NCI-H526 treated with DMSO at 0.1 percent for 48 hours (cell line): ENCODE measurements at regions not wholly inside any gene's neighbourhood (a gene's known extent, or its start where the extent isn't known, plus 50 kb on each side); places are given as distances from the start of the nearest gene placed in this dataset.
"Not testable (repeated sequence)": the region's sequence is repeated elsewhere in the genome, so short reads cannot be mapped to it uniquely, and the experiment has no call there.

Experiments used
- DNase-seq: peaks from one replicate; lab custom pipeline; 2025; lab: John Stamatoyannopoulos, UW

DNA sequence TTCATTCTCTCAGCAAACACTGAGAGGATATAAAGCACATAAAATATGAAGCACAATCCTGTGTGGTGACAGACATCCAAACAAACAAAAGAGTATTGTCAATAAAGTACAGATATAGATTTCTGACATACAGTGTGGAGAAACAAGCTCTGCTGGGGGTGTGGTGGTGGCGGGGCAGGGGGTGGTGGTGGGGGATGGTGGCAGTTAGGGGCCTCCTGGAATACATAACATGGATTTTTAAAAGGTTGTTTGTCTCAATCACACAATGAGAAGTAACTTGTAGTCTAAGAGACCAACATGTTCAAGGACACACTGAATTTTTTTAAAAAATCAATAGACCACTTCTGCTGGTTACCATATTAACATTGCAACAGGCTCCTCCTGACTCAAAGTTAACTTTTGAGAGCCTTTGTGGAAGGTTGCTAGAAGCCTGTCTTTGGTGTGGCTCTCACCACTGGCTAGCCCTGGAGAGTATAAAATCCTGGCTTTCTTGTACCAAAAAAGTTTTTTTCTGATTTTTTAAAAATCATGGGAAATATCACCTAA lies 1197.4 kb downstream of the SUCLG1 start:
- no peak for DNase-seq

DNA sequence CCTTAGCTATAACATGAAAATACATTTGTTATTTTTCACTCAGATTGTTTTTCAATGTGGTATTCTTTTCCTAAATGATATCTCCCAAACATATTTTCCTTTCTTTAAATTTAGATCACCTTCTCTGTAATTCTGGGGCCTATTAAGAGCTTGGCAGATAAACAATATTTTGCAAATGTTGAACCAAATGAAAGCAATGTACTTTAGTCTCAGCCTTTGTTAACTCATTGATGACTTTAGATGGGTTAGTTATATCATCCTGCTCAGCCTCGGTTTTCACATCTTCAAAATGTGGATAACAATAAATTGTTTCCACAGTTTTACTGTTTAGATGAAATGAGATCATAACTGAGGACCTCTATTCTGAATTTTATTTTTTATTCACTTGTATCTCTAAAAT lies 1205.2 kb downstream of the SUCLG1 start:
- DNase-seq = no peak

DNA sequence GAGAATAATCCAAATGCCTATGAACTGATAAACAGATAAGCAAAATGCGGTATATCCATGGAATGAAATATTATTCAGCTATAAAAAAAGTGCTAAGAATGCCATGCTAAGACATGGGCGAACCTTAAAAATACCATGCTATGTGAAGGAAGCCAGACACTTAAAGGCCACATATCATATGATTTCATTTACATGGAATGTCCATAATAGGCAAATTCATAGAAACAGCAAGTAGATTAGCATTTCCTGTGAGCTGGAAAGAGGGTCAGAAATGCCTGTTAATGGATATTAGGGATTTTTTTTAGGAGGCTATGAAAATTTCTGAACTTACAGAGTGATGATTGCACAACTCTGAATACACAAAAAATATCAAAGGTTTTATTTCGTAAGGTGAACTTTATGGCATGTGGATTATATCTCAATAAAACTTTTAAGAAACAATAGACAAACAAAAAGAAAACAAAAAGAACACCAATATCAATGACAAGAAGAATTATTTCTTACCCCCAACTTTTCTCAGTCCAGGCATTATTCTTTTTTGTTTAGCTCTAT lies 1207.7 kb downstream of the SUCLG1 start:
- DNase-seq = no peak

DNA sequence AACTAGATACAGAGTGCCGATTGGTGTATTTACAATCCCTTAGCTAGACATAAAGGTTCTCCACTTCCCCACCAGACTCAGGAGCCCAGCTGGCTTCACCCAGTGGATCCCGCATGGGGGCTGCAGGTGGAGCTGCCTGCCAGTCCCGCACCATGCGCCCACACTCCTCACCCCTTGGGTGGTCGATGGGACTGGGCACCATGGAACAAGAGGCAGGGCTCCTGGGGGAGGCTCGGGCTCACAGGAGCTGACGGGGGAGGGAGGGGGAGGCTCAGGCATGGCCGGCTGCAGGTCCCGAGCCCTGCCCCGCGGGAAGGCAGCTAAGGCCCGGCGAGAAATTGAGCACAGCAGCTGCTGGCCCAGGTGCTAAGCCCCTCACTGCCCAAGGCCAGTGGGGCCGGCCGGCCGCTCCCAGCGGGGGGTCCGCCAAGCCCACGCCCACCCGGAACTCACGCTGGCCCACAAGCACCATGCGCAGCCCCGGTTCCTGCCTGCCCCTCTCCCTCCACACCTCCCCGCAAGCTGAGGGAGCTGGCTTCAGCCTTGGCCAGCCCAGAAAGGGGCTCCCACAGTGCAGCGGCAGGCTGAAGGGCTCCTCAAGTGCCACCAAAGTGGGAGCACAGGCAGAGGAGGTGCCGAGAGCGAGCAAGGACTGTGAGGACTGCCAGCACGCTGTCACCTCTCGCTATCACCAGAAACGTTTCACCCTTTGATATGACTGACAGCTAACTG lies 1213.1 kb downstream of the SUCLG1 start:
- DNase-seq = not testable (repeated sequence)

DNA sequence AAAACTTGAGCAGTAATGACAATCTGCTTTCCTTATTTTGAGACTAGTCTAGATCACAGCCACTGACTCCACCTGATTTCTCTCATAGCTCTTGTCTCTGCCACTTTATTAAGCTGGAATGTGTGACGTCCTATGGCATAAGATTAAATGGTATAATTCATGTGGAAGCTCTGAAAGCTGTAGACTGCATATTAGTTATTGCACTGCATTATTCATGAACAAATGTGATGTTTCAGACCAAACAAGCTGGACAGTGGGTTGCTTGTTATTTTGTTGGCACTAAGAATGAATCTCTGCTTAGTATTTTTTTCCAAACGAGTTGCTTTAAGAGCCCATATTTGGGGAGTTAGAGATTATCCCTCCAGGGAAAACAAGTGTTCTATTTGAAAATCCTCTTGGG lies 1218.5 kb downstream of the SUCLG1 start:
- no peak for DNase-seq

DNA sequence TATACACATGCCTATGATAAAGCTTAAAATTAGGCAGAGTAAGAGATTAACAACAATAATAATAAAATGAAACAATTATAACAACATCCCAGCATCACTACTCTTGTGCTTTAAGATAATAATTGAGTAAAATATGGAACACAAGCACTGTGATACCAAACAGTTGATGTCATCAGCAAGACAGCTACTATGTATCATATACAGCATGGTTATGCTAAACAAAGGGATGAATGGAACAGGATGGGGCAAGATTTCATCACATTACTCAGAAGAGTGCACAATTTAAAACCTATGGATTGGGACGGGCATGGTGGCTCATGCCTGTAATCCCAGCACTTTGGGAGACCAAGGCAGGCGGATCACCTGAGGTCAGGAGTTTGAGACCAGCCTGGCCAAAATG lies 1221.0 kb downstream of the SUCLG1 start:
- no peak for DNase-seq

DNA sequence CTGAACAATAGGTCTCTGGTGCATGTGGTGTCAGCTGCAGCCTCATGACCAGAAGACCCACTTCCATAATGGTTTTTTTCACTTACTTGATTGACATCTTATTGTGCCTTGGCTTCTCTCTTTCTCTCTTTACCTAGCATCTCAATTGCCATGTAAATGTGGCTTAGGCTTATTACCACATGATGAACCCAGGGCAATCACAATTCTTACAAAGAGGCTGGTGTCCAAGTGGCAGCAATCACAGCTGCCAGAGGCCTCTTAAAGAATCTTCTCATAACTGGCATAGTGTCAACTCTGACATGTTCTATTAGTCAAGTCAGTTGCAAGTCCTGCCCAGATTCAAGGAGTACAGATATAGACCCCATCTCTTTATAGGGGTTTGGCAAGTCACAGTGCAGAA lies 1224.8 kb downstream of the SUCLG1 start:
- DNase-seq = no peak

DNA sequence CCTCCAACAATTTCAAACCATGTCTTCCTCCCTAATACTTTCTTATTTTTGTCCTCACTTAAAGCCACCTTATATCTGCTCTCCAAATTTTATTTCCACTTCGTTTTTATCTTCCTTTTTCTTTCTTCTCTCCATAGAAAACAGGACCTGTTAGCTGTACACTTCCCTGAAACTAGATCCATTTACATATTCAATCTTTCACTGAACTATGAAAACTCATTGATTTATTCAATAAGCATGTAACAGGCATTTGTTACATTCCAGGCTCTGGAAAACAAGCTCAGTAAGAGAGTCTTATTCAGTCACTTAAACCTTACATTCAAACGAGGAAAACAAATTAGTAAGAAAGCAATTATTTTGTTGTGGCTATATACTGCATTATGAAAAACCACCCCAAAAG lies 1225.3 kb downstream of the SUCLG1 start:
- no peak for DNase-seq

DNA sequence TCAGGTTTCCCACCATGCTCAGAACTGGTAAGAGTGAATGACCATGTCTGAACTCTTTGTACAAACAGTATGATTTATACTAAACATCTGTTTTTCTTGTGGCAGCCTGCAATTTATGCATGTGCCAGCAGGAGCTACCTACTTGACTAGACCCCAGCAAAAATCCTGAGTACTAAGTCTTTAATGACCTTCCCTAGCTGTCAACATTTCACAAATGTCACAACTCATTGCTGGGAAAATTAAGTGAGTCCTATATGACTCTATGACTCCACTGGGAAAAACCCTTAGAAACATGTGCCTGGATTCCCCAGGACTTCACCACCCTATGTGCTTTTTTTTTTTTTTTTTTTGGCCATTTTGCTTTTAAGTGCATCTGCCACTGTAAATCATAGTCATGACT lies 1225.8 kb downstream of the SUCLG1 start:
- no peak for DNase-seq

DNA sequence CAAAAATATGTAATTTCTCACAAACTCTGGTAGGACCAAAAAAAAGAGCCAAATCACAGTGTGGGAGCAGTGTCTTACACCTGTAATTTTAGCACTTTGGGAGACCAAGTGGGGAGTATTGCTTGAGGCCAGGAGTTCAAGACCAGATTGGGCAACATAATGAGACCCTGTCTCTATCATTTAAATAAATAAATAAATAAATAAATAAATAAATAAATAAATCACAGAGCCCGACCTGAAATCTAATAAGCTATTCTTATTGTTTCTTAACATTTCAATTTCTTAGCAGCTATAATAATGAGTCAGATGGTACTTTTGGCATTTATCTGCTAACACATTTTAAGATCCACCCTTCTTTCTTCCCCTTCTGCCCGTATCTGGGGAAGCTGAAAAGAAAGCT lies 1229.6 kb downstream of the SUCLG1 start:
- no peak for DNase-seq

DNA sequence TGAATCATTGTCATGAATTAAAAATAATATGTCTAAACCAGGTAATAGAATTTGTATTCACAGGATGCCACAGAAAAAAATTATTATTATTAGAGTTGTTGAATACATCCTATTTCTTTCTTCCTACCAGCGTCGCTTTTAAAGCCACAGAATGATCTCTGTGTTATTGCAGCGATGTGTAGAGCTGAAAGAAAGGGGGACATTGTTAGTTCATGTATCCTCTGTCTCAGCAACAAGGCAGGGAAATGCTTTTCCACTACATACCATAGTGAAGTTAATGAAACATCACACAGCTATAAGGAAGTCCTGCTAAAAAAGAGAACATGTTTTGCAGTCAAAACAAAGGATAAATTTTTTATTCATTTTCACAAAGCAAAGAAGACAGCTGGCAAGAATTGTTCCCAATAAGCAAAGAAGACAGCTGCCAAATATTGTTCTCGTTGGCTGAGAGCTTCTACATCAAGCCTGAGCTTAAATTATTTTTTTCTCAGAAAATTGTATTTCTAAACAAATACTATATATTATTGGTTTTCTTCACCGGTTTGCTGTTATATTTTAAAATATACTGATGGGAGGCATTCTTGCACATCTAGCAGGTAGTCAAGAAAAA lies 1234.4 kb downstream of the SUCLG1 start:
- no peak for DNase-seq

DNA sequence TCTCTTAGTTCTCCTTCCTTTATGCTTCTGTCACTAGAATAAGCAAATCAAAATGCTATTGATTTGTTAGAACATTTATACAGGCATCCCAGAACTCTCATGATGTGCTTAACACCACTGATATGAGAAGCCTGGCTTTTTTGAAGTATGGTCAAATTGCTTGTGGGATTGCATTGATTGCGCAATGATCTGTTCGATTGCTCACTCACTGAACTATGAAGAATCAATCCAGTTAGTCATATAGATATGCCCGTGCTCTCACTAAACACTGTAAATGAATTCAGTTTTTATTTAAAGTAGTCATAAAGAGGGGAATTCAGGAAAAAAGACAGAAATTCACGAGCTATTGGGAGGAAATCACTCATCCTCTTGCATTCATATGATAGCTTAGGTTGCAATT lies 1237.8 kb downstream of the SUCLG1 start:
- no peak for DNase-seq

DNA sequence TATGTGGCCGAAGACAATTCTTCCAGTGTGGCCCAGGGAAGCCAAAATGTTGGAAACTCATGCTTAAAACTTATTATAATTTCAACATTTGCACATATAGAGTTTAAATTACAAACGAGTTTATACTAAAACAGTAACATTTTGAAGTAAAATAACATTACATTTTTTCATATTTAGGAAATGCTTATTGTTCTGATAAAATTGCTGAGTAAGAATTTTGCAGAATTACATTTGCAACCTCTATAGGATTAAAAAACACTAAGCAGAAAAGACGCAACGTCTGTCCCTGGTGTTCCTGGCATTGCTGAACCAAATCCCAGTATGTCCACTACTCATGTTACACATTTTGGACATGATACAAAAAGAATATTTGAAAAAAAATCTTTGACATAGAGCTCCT lies 1241.2 kb downstream of the SUCLG1 start:
- DNase-seq = no peak

DNA sequence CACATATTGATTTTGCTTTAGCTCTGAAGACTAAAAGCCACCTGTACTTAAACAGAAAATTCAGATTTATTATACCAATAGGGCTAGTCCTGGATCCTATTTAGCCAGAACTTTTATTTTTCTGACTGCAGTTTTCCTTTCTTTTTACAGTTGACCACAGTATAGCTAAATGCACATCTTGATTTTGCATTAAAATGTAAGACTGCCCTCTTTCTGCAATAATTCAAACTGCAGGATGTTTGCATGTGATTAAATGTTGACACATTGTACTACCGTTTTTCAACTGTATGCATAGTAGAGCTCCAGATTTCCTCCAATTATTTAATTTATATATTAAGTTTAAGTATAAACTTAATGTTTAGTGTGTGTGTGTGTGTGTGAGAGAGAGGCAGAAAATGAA lies 1262.9 kb downstream of the SUCLG1 start:
- peak; percentile 7 for DNase-seq

DNA sequence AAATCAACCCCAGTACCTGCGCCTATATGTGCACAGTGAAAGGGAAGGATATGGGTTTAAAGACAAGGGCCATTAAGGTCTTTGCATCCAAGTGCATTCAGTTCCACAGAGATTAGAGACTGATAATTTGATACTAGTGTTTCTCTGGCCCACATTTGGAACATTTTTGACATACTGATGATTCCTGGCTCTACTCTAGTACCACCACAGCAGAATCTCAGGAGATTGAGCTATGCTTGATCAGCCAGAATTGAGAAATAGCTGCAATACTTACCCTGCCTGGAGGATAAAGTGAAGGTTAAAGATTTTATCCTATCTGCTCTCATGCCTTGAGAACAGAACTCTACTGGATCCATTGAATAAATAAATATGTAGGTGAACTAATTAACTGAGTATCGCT lies 1267.8 kb downstream of the SUCLG1 start:
- no peak for DNase-seq

DNA sequence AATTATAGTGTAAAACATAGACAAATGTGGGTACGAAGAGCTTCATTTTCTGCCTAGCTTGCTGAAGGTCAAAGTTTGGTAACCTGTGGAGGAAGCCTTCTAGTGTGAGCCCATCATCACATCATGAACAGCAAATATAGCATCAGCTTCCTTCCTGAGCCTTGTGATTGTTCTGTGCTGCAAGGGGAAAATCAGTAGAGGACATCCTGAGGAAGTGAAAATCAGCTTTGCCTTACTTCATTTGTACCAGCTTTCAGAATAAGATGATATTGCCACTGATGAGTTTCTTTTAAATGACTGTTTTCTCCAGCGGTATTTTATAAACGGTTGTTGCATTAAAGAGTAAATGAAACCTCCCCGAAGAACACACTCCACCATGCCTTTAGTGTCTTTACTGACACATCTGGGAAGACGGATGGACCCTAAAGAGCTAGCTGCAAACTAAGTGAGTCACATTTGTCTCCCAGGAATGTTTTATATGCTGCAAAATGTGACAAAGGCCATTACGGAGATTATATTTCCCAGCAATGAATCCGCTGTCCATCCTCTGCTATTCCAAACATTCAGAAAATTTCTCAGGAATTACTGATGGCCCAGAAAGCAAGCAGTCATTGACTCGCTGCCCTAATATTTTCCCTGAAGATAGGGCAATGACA lies 1272.8 kb downstream of the SUCLG1 start:
- DNase-seq = no peak

DNA sequence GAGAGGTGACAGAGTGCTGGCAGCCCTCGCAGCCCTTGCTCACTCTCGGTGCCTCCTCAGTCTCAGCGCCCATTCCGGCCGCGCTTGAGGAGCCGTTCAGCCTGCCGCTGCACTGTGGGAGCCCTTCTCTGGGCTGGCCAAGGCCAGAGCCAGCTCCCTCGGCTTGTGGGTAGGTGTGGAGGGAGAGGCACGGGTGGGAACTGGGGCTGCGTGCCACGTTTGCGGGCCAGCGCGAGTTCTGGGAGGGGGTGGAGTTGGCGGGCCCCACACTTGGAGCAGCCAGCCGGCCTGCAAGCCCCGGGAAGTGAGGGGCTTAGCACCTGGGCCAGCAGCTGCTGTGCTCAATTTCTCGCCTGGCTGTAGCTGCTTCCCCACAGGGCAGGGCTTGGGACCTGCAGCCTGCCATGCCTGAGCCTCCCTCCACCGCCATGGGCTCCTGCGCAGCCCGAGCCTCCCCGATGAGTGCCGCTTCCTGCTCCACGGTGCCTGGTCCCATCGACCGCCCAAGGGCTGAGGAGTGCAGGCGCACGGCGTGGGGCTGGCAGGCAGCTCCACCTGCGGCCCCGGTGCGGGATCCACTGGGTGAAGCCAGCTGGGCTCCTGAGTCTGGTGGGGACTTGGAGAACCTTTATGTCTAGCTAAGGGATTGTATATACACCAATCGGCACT lies 1278.1 kb downstream of the SUCLG1 start:
- DNase-seq = not testable (repeated sequence)

DNA sequence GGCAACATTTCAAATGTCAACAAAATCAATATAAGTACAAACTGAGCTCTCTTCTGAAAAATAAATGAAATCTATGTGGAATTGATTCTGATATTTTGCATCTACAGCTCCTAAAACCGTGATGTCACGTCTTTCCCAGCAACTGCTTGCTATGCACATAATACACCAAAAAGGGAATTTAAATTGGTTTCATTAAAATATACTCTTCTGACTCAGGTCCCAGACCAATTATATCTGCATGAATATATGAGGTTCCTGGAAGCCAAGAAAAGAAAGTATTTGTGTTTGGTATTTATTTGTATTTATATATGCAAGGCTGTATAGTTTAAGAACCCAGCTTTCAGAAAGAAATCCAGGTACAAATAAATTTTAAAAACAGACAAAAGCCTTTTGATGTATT lies 1282.5 kb downstream of the SUCLG1 start:
- no peak for DNase-seq

DNA sequence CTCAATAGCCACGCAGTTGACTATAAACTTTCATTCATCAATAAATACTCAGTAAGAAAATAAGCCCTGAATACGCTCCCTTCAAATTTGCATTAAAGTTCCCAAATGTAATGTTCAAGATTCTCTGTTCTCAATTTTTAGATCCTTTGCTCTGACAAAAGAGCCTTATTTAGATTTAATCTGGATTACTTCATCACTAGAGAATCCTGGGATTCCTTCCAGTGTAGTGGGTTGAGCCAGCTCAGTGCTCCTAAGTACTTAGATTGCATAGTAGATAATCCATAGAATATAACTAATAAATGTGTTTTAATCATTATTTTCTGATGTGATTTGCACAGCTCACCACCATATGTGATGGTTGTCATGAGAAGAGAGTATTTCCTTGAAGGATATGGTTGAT lies 1286.2 kb downstream of the SUCLG1 start:
- DNase-seq = no peak

DNA sequence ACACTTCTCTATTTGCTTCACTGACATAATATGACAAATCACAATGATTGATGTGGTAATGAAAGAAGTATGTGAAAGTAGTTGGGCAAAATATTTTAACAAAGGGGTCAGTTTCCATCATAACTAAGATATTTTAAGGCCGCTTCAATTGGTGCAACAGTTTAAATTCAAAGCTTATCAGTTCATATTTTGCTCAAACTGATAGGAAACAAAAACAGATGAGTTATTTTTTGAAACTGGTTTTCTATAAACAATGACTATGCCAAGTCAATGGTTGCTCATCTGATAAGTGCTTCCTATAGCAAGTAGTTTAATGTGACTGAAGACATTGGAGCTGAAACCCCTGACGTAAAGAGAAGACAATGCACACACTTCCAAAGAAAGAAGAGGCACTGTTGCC lies 1290.7 kb downstream of the SUCLG1 start:
- no peak for DNase-seq

DNA sequence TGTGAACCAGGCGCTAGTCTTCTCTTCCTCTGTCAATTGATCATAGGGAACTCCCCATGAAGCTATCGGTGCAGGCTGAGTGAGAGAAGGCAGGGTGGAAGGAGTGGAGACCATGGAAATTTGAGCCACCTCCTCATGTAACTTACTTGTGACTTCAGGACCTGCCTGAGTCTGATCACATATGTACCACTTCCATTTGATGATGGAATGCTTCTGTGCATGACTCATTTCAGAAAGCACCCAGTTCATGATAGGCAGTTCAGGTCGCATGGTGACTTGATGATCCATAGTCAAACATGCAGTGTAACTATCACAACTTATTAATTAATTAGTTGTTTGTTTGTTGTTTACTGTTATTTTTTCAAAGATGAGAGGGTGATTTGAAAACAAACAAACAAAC lies 1296.7 kb downstream of the SUCLG1 start:
- no peak for DNase-seq

DNA sequence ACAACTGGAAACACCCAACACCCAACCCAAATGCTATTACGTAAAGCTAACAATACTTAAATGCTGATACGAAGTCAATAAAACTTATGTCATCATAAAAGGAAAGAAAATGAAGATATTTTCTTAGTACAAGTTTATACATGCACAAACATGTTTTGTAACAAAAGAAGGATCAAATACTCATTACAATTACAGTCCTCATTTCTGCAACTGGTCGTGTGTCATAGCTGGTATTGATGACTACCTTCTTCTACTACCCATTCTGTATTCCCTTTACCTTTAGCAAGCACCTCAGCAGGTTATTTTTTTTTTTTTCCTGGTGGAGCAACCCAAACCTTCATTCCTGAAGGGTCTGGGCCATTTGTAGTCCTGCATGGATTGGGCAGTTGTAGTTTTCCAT lies 1298.5 kb downstream of the SUCLG1 start:
- DNase-seq = no peak
